ENCODE measurements at regions not wholly inside any gene's neighbourhood (a gene's known extent, or its start where the extent isn't known, plus 50 kb on each side); places are given as distances from the start of the nearest gene placed in this dataset.
"Not testable (repeated sequence)": the region's sequence is repeated elsewhere in the genome, so short reads cannot be mapped to it uniquely, and the experiment has no call there.

GRCh38 chr16:88149663-88150062 lies 198.4 kb downstream of the BANP start:
- H3K27me3 ChIP-seq; H3K27ac ChIP-seq; H3K4me1 ChIP-seq; DNase-seq; intact Hi-C loops (cut with DNase I); H3K4me3 ChIP-seq; H3K9me3 ChIP-seq; ATAC-seq; H3K36me3 ChIP-seq (replicated peaks in 1 of 2; ENCODE audit: insufficient read depth in 1 of 2, low read depth in 2 of 2): not testable (repeated sequence)
- 80 to 90% methylated on average over 1 to 3 of the region's 3 CpGs for WGBS, 2 donors

GRCh38 chr16:88150456-88151128 lies 199.4 kb downstream of the BANP start:
- H3K9me3 ChIP-seq; DNase-seq; H3K4me1 ChIP-seq; H3K4me3 ChIP-seq; H3K27ac ChIP-seq; H3K27me3 ChIP-seq; H3K36me3 ChIP-seq (replicated peaks in 1 of 2; ENCODE audit: insufficient read depth in 1 of 2, low read depth in 2 of 2); intact Hi-C loops (cut with DNase I); ATAC-seq: not testable (repeated sequence)
- 63 to 71% methylated on average over 14 to 26 of the region's 27 CpGs for WGBS, 2 donors

GRCh38 chr16:88151129-88151499 lies 199.9 kb downstream of the BANP start:
- 70 to 81% methylated on average over 6 to 25 of the region's 25 CpGs for WGBS, 2 donors
- ATAC-seq: peak; percentile 39
- H3K4me3 ChIP-seq; H3K27me3 ChIP-seq; intact Hi-C loops (cut with DNase I); H3K4me1 ChIP-seq; H3K27ac ChIP-seq; H3K9me3 ChIP-seq; H3K36me3 ChIP-seq (replicated peaks in 1 of 2; ENCODE audit: insufficient read depth in 1 of 2, low read depth in 2 of 2): not testable (repeated sequence)
- DNase-seq: peak in 2 of 4 donors; percentile 14 to 16

GRCh38 chr16:88151859-88152843 lies 200.9 kb downstream of the BANP start:
- H3K27me3 ChIP-seq; H3K4me1 ChIP-seq; intact Hi-C loops (cut with DNase I); H3K36me3 ChIP-seq (replicated peaks in 1 of 2; ENCODE audit: insufficient read depth in 1 of 2, low read depth in 2 of 2); H3K9me3 ChIP-seq; H3K4me3 ChIP-seq; ATAC-seq; DNase-seq; H3K27ac ChIP-seq: not testable (repeated sequence)
- WGBS, 2 donors: 60 to 67% methylated on average over 22 of the region's 27 CpGs

- 52% methylated on average over 20 of the region's 20 CpGs; no CpG with 5 or more reads in 1 of the 2 donors for WGBS, 2 donors
- peak; percentile 8 for ATAC-seq
- H3K36me3 ChIP-seq (replicated peaks in 1 of 2; ENCODE audit: insufficient read depth in 1 of 2, low read depth in 2 of 2); DNase-seq; H3K27ac ChIP-seq; H3K27me3 ChIP-seq; H3K4me1 ChIP-seq; intact Hi-C loops (cut with DNase I); H3K4me3 ChIP-seq; H3K9me3 ChIP-seq: not testable (repeated sequence)
Measured at GRCh38 chr16:88152879-88153278, 201.6 kb downstream of the BANP start.

- intact Hi-C loops (cut with DNase I); H3K36me3 ChIP-seq (replicated peaks in 1 of 2; ENCODE audit: insufficient read depth in 1 of 2, low read depth in 2 of 2); H3K27ac ChIP-seq; H3K4me1 ChIP-seq; DNase-seq; H3K9me3 ChIP-seq; H3K4me3 ChIP-seq; H3K27me3 ChIP-seq; ATAC-seq: not testable (repeated sequence)
- 69 to 82% methylated on average over 5 to 12 of the region's 12 CpGs for WGBS, 2 donors
Measured at GRCh38 chr16:88153516-88153915, 202.3 kb downstream of the BANP start.

- H3K4me3 ChIP-seq; H3K36me3 ChIP-seq (replicated peaks in 1 of 2; ENCODE audit: insufficient read depth in 1 of 2, low read depth in 2 of 2); H3K9me3 ChIP-seq; H3K27ac ChIP-seq; intact Hi-C loops (cut with DNase I); DNase-seq; H3K4me1 ChIP-seq; H3K27me3 ChIP-seq; ATAC-seq: not testable (repeated sequence)
- WGBS, 2 donors: 58 to 67% methylated on average over 3 to 8 of the region's 8 CpGs
Measured at GRCh38 chr16:88154886-88155285, 203.7 kb downstream of the BANP start.

- H3K27ac ChIP-seq; H3K4me3 ChIP-seq; H3K4me1 ChIP-seq; H3K36me3 ChIP-seq (replicated peaks in 1 of 2; ENCODE audit: insufficient read depth in 1 of 2, low read depth in 2 of 2); H3K9me3 ChIP-seq; DNase-seq; intact Hi-C loops (cut with DNase I); H3K27me3 ChIP-seq; ATAC-seq: not testable (repeated sequence)
- WGBS, 2 donors: 74 to 76% methylated on average over 10 of the region's 10 CpGs
Measured at GRCh38 chr16:88155681-88156080, 204.4 kb downstream of the BANP start.

- ATAC-seq; H3K4me3 ChIP-seq; intact Hi-C loops (cut with DNase I); H3K27me3 ChIP-seq; H3K9me3 ChIP-seq; H3K27ac ChIP-seq; H3K36me3 ChIP-seq (replicated peaks in 1 of 2; ENCODE audit: insufficient read depth in 1 of 2, low read depth in 2 of 2); H3K4me1 ChIP-seq; DNase-seq: not testable (repeated sequence)
- WGBS, 2 donors: 69% methylated on average over 7 of the region's 14 CpGs; no CpG with 5 or more reads in 1 of the 2 donors
Measured at GRCh38 chr16:88156640-88157283, 205.5 kb downstream of the BANP start.

- H3K36me3 ChIP-seq (replicated peaks in 1 of 2; ENCODE audit: insufficient read depth in 1 of 2, low read depth in 2 of 2); intact Hi-C loops (cut with DNase I); H3K4me3 ChIP-seq; H3K27ac ChIP-seq; H3K4me1 ChIP-seq; H3K27me3 ChIP-seq; H3K9me3 ChIP-seq; DNase-seq; ATAC-seq: not testable (repeated sequence)
- 56% methylated on average over 9 of the region's 12 CpGs; no CpG with 5 or more reads in 1 of the 2 donors for WGBS, 2 donors
Measured at GRCh38 chr16:88157686-88158085, 206.5 kb downstream of the BANP start.

GRCh38 chr16:88158256-88159045 lies 207.2 kb downstream of the BANP start:
- H3K4me1 ChIP-seq; H3K27me3 ChIP-seq; H3K4me3 ChIP-seq; ATAC-seq; H3K9me3 ChIP-seq; H3K27ac ChIP-seq; DNase-seq; intact Hi-C loops (cut with DNase I); H3K36me3 ChIP-seq (replicated peaks in 1 of 2; ENCODE audit: insufficient read depth in 1 of 2, low read depth in 2 of 2): not testable (repeated sequence)
- WGBS, 2 donors: 63% methylated on average over 19 of the region's 20 CpGs; no CpG with 5 or more reads in 1 of the 2 donors
